ENCODE measurements at regions not wholly inside any gene's neighbourhood (a gene's known extent, or its start where the extent isn't known, plus 50 kb on each side); places are given as distances from the start of the nearest gene placed in this dataset.

GRCh38 chr5:63629951-63630630, 332.2 kb downstream of the HTR1A start:
- 79 to 85% (median 83%) methylated on average over 4 of the region's 4 CpGs for WGBS, 4 donors
- H3K4me3 ChIP-seq, result no peak overlapping the region
- H3K9me3 ChIP-seq (replicated peaks in 1 of 3), result no peaks in the 10 kb centered on the region
- H3K27ac ChIP-seq, result no peak overlapping the region
- no peak for DNase-seq
- H3K27me3 ChIP-seq, result no peaks in the 10 kb centered on the region
- H3K36me3 ChIP-seq (replicated peaks in 1 of 2), result no peaks in the 10 kb centered on the region
- intact Hi-C loops (cut with DNase I), result no loop called here
- TF ChIP-seq, protein P1, sequence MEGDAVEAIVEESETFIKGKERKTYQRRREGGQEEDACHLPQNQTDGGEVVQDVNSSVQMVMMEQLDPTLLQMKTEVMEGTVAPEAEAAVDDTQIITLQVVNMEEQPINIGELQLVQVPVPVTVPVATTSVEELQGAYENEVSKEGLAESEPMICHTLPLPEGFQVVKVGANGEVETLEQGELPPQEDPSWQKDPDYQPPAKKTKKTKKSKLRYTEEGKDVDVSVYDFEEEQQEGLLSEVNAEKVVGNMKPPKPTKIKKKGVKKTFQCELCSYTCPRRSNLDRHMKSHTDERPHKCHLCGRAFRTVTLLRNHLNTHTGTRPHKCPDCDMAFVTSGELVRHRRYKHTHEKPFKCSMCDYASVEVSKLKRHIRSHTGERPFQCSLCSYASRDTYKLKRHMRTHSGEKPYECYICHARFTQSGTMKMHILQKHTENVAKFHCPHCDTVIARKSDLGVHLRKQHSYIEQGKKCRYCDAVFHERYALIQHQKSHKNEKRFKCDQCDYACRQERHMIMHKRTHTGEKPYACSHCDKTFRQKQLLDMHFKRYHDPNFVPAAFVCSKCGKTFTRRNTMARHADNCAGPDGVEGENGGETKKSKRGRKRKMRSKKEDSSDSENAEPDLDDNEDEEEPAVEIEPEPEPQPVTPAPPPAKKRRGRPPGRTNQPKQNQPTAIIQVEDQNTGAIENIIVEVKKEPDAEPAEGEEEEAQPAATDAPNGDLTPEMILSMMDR (IDR thresholded peaks at IDR 0.05), result no peak
- no peak for TF ChIP-seq POLR2A (IDR thresholded peaks at IDR 0.05)
- H3K4me1 ChIP-seq (replicated peaks in 1 of 2), result no peaks in the 10 kb centered on the region

DNA sequence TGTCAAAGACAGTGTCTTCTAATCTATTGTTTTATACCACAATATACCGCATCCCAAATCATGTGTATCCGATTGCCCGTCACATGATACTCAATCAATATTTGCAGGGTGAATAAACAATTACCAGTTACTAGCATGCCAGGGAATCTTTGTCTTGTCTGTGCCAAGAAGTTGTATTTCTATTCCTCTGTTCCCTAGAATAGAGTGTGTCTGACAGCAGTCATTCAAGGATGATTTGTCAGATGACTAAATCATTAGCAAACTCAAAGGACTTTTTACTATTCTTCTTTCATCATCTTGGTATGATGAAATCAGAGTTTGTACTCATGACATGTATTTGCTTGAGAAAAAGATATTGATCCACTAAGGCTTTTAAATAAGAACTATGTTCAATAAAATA, 348.8 kb downstream of the HTR1A start:
- H3K4me3 ChIP-seq, result no peak overlapping the region
- H3K9me3 ChIP-seq (replicated peaks in 1 of 3), result no peaks in the 10 kb centered on the region
- no peak for DNase-seq
- no peaks in the 10 kb centered on the region for H3K36me3 ChIP-seq (replicated peaks in 1 of 2)
- no peaks in the 10 kb centered on the region for H3K4me1 ChIP-seq (replicated peaks in 1 of 2)
- intact Hi-C loops (cut with DNase I), result no loop called here
- H3K27me3 ChIP-seq, result no peaks in the 10 kb centered on the region
- no peak for TF ChIP-seq POLR2A (IDR thresholded peaks at IDR 0.05)
- TF ChIP-seq, protein P1 (IDR thresholded peaks at IDR 0.05), result no peak
- 87 to 96% (median 93%) methylated on average over 3 of the region's 3 CpGs for WGBS, 4 donors
- H3K27ac ChIP-seq, result no peak overlapping the region

DNA sequence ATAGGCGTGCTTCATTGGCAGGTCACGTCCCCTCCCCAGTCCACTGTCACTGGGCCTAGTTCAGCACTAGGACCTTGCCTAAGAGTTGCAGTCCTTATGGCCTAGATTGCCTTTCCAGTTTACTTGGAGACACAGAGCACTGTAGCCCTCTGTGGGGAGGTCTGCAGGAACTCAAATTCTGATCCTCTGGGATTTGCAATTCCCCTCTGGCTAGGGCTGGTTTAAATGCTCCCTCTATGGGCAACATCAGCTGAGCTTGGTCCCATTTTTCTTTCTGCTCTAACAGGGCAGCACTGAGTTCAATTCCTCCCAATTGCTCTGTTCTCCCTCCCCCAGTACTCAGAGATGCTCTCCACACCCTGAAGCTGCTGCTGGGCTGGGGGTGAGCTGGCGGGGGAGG, 358.2 kb downstream of the HTR1A start:
- no peak for DNase-seq
- no peak for TF ChIP-seq POLR2A (IDR thresholded peaks at IDR 0.05)
- TF ChIP-seq, protein P1 (IDR thresholded peaks at IDR 0.05), result no peak
- 61 to 82% (median 66%) methylated on average over 3 of the region's 3 CpGs for WGBS, 4 donors
- H3K4me3 ChIP-seq, result no peak overlapping the region
- no peaks in the 10 kb centered on the region for H3K36me3 ChIP-seq (replicated peaks in 1 of 2)
- no peak overlapping the region for H3K27ac ChIP-seq
- intact Hi-C loops (cut with DNase I), result no loop called here
- H3K4me1 ChIP-seq (replicated peaks in 1 of 2), result no peaks in the 10 kb centered on the region
- H3K9me3 ChIP-seq (replicated peaks in 1 of 3), result no peaks in the 10 kb centered on the region
- H3K27me3 ChIP-seq, result no peaks in the 10 kb centered on the region

GRCh38 chr5:63602971-63603370, 359.3 kb downstream of the HTR1A start:
- TF ChIP-seq POLR2A (IDR thresholded peaks at IDR 0.05), result no peak
- Histone ChIP-seq H3K9me3 (replicated peaks in 1 of 3) (no peaks in the 10 kb centered on the region), H3K36me3 (replicated peaks in 1 of 2) (no peaks in the 10 kb centered on the region), H3K27me3 (no peaks in the 10 kb centered on the region), H3K4me1 (replicated peaks in 1 of 2) (no peaks in the 10 kb centered on the region), H3K4me3 (no peak overlapping the region), H3K27ac (no peak overlapping the region)
- intact Hi-C loops (cut with DNase I), result no loop called here
- no peak for DNase-seq

DNA sequence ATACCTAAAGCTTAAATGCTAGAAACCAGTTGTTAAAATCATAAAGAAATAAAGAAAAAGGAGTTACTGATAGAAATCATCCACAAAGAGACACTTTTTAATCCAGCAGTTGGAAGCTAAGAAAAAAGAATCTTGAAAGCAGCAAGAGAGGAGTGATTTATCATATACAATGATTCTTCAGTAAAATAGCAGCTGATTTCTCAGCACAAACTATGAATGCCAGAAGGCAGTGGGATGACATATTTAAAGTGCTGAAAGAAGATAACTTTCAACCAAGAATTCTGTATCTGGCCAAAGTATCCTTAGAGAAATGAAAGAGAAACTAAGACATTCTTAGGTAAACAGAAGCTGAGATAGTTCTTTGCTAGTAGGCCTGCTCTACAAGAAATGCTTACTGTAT, 366.0 kb downstream of the HTR1A start:
- no peaks in the 10 kb centered on the region for H3K27me3 ChIP-seq

More for the DNA sequence above, 366.0 kb downstream of the HTR1A start:
- DNase-seq, result no peak
- intact Hi-C loops (cut with DNase I), result no loop called here
- no peak overlapping the region for H3K27ac ChIP-seq
- no peaks in the 10 kb centered on the region for H3K36me3 ChIP-seq (replicated peaks in 1 of 2)
- TF ChIP-seq, protein P1 (IDR thresholded peaks at IDR 0.05), result no peak
- TF ChIP-seq POLR2A (IDR thresholded peaks at IDR 0.05), result no peak
- no peaks in the 10 kb centered on the region for H3K4me1 ChIP-seq (replicated peaks in 1 of 2)
- H3K9me3 ChIP-seq (replicated peaks in 1 of 3), result no peaks in the 10 kb centered on the region
- H3K4me3 ChIP-seq, result no peak overlapping the region
